Adrenal gland (tissue), 9 donors: ENCODE measurements at regions not wholly inside any gene's neighbourhood (a gene's known extent, or its start where the extent isn't known, plus 50 kb on each side); places are given as distances from the start of the nearest gene placed in this dataset.
A peak's percentile ranks its signal among the peaks of the same experiment; 100 is the strongest.

Experiments used
- DNase-seq, 7 donors: peaks; one replicate each; pipeline ENCODE4 v3.0.0-alpha.2; 2019 to 2020
- H3K27ac ChIP-seq, 5 donors: fragments of 200-600 bp; sonication (generic) in 4 of 5; 1 replicate in 3 of 5; 2 replicates in 2 of 5; pipeline versions ENCODE4 v1.5.1 to v1.8.0; 2016 to 2020; ENCODE audit warnings: mild to moderate bottlenecking in 1 of 5
- H3K27me3 ChIP-seq: fragments of 200-600 bp; 2 replicates; pipeline ENCODE4 v1.8.0; 2021
- H3K36me3 ChIP-seq, 2 donors: fragments of 200-600 bp; replicated peaks in 1 of 2; 1 replicate in 1 of 2; 2 replicates in 1 of 2; pipeline versions ENCODE4 v1.5.1 to v1.8.0; 2018 to 2022
- H3K4me1 ChIP-seq, 2 donors: fragments of 200-600 bp; replicated peaks in 1 of 2; 1 replicate in 1 of 2; 2 replicates in 1 of 2; pipeline versions ENCODE4 v1.5.1 to v1.8.0; 2018 to 2021
- H3K4me3 ChIP-seq, 4 donors: fragments of 200-600 bp; sonication (generic) in 3 of 4; one replicate each; pipeline ENCODE4 v1.5.1; 2016 to 2018
- H3K9me3 ChIP-seq, 3 donors: fragments of 200-600 bp; sonication (generic) in 1 of 3; replicated peaks in 1 of 3; 1 replicate in 2 of 3; 2 replicates in 1 of 3; pipeline versions ENCODE4 v1.5.1 to v1.8.0; 2016 to 2021
- POLR2A ChIP-seq, 2 donors: fragments of 450-650 bp; IDR thresholded peaks; one replicate each; pipeline ENCODE4 v1.6.1; 2017; ENCODE audit warnings: antibody characterized with exemption in 2 of 2, mild to moderate bottlenecking in 2 of 2, moderate library complexity in 1 of 2
- WGBS, 4 donors: extraction: QIAGEN DNeasy Blood & Tissue Kit in 2 of 4; methylation state at CpG; one replicate each; pipeline versions ENCODE4 v1.1.5 to v1.1.7; 2013 to 2017; 5-methylcytosine and 5-hydroxymethylcytosine counted together
- intact Hi-C, 2 donors: fragments of 100-400 bp; cut with DNase I; formaldehyde crosslinking; loops; one replicate each; pipeline versions ENCODE4 v1.14.1 to v1.15.0; 2022 to 2023
- TF ChIP-seq, protein P1 (sequence below), 6 experiments: fragments of 450-650 bp in 4 of 6; fragments of 200-600 bp in 2 of 6; sonication (generic) in 1 of 6; IDR thresholded peaks; 1 replicate in 5 of 6; 2 replicates in 1 of 6; pipeline versions ENCODE4 v1.5.1 to v1.8.0; 2016 to 2021; ENCODE audit warnings: antibody characterized with exemption in 6 of 6, mild to moderate bottlenecking in 2 of 6, moderate library complexity in 1 of 6
- donor health status: healthy with polysubstance abuse.
- donor health status: Bipolar disorder and iron deficiency.
- donor health status: DM: yes; HTN: yes; CAD: no.
- donor health status: DM: no; HTN: no; CAD: no.
- donor health status: DM: no; HTN: no; CAD: no.

- Histone ChIP-seq H3K36me3 (no peaks in the 10 kb centered on the region), H3K4me3 (no peak overlapping the region), H3K4me1 (no peaks in the 10 kb centered on the region), H3K27me3 (no peaks in the 10 kb centered on the region), H3K27ac (no peak overlapping the region), H3K9me3 (no peaks in the 10 kb centered on the region)
- TF ChIP-seq, protein P1, sequence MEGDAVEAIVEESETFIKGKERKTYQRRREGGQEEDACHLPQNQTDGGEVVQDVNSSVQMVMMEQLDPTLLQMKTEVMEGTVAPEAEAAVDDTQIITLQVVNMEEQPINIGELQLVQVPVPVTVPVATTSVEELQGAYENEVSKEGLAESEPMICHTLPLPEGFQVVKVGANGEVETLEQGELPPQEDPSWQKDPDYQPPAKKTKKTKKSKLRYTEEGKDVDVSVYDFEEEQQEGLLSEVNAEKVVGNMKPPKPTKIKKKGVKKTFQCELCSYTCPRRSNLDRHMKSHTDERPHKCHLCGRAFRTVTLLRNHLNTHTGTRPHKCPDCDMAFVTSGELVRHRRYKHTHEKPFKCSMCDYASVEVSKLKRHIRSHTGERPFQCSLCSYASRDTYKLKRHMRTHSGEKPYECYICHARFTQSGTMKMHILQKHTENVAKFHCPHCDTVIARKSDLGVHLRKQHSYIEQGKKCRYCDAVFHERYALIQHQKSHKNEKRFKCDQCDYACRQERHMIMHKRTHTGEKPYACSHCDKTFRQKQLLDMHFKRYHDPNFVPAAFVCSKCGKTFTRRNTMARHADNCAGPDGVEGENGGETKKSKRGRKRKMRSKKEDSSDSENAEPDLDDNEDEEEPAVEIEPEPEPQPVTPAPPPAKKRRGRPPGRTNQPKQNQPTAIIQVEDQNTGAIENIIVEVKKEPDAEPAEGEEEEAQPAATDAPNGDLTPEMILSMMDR (IDR thresholded peaks at IDR 0.05) = no peak
- no peak for TF ChIP-seq POLR2A (IDR thresholded peaks at IDR 0.05)
- WGBS, 4 donors = 43 to 64% methylated on average over 5 of the region's 5 CpGs; no CpG with 5 or more reads in 2 of the 4 donors
- intact Hi-C loops = no loop called here
- DNase-seq = no peak
These were observed 72.4 kb downstream of the RBMY1D start for GRCh38 chrY:21821881-21822280.

DNA sequence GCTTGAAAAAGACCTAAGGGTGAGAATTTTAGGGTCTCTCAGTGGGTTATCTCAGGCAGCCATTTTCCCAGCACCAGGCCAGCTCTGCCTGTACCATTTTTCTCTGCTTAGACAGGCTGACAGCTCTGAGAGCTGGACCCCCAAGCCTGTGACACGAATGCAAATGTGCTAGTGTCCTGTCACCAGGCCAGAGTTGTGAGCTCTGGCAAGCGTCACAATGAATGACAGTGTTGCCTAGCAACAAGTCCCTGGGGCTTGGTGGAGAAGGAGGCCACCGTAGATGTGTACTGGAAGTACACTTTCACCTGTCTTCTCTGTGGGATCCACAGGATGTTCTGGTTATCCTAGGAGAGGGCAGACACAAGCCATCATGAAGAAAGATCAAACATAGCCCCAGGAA, 66.7 kb downstream of the RBMY1D start:
- Histone ChIP-seq H3K4me1 (no peaks in the 10 kb centered on the region), H3K27ac (no peak overlapping the region), H3K4me3 (no peak overlapping the region), H3K27me3 (no peaks in the 10 kb centered on the region), H3K36me3 (no peaks in the 10 kb centered on the region), H3K9me3 (no peaks in the 10 kb centered on the region)
- intact Hi-C loops = no loop called here
- DNase-seq = peak in 1 of 7 donors; percentile 54
- 47% methylated on average over 3 of the region's 3 CpGs; no CpG with 5 or more reads in 2 of the 4 donors for WGBS, 4 donors
- TF ChIP-seq, protein P1 (IDR thresholded peaks at IDR 0.05) = no peak
- no peak for TF ChIP-seq POLR2A (IDR thresholded peaks at IDR 0.05)
